GM23338 (cell line): ENCODE measurements at regions not wholly inside any gene's neighbourhood (a gene's known extent, or its start where the extent isn't known, plus 50 kb on each side); places are given as distances from the start of the nearest gene placed in this dataset.

Experiments used
- ATAC-seq: fragments of 200-7000 bp; cut with Tn5 transposase; 3 replicates; pipeline ENCODE4 v1.9.1; 2020
- DNase-seq: peaks from one replicate; pipeline ENCODE4 v3.0.0-alpha.2; 2015; ENCODE audit warnings: low spot score
- H2AFZ ChIP-seq: fragments of 200-600 bp; sonication (generic); 2 replicates; pipeline ENCODE4 v1.8.0; 2016; ENCODE audit warnings: antibody characterized with exemption, mild to moderate bottlenecking, moderate library complexity
- H3F3A ChIP-seq: fragments of 200-600 bp; sonication (generic); replicated peaks from 2 replicates; pipeline ENCODE4 v1.8.0; 2017; ENCODE audit warnings: antibody characterized with exemption, mixed run types, low read depth
- H3K27ac ChIP-seq: fragments of 200-600 bp; sonication (generic); 2 replicates; pipeline ENCODE4 v1.6.1; 2016; ENCODE audit warnings: low read depth
- H3K27me3 ChIP-seq: fragments of 200-600 bp; sonication (generic); 2 replicates; pipeline ENCODE4 v1.8.0; 2016; ENCODE audit warnings: mild to moderate bottlenecking, mixed run types, moderate library complexity; ENCODE audit not compliant: insufficient read depth
- H3K36me3 ChIP-seq: fragments of 200-600 bp; sonication (generic); 2 replicates; pipeline ENCODE4 v1.8.0; 2016; ENCODE audit warnings: mild to moderate bottlenecking; ENCODE audit not compliant: insufficient read depth
- H3K4me1 ChIP-seq: fragments of 200-600 bp; sonication (generic); 2 replicates; pipeline ENCODE4 v1.8.0; 2016; ENCODE audit warnings: mild to moderate bottlenecking, moderate library complexity; ENCODE audit not compliant: insufficient read depth
- H3K4me2 ChIP-seq: fragments of 200-600 bp; sonication (generic); 2 replicates; pipeline ENCODE4 v1.7.1; 2017; ENCODE audit warnings: mixed run types
- H3K4me3 ChIP-seq: fragments of 200-600 bp; sonication (generic); 2 replicates; pipeline ENCODE4 v1.6.1; 2016; ENCODE audit warnings: mixed run types
- H3K79me2 ChIP-seq: fragments of 200-600 bp; sonication (generic); replicated peaks from 2 replicates; pipeline ENCODE4 v1.8.0; 2017; ENCODE audit warnings: mild to moderate bottlenecking; ENCODE audit not compliant: insufficient read depth
- H3K9me2 ChIP-seq: fragments of 200-600 bp; sonication (generic); 2 replicates; pipeline ENCODE4 v1.8.0; 2017; ENCODE audit not compliant: insufficient read depth
- H4K20me1 ChIP-seq: fragments of 200-600 bp; sonication (generic); replicated peaks from 2 replicates; pipeline ENCODE4 v1.8.0; 2017; ENCODE audit warnings: mild to moderate bottlenecking; ENCODE audit not compliant: insufficient read depth
- H3K27ac Mint-ChIP-seq: 2 replicates; pipeline ENCODE4 v1.8.0; 2020; ENCODE audit warnings: inconsistent platforms, mild to moderate bottlenecking, moderate library complexity, mixed read lengths
- H3K27me3 Mint-ChIP-seq: 3 replicates; pipeline ENCODE4 v1.8.0; 2022; ENCODE audit warnings: low read depth, mild to moderate bottlenecking, moderate library complexity, mixed read lengths, inconsistent platforms; ENCODE audit not compliant: insufficient read depth, poor library complexity
- H3K36me3 Mint-ChIP-seq: 3 replicates; pipeline ENCODE4 v1.8.0; 2021; ENCODE audit warnings: low read depth, mild to moderate bottlenecking, inconsistent platforms, moderate library complexity, mixed read lengths
- H3K4me1 Mint-ChIP-seq: 3 replicates; pipeline ENCODE4 v1.8.0; 2020; ENCODE audit warnings: mild to moderate bottlenecking, inconsistent platforms, mixed read lengths
- H3K4me3 Mint-ChIP-seq: 3 replicates; pipeline ENCODE4 v1.8.0; 2021; ENCODE audit warnings: moderate library complexity, mild to moderate bottlenecking, inconsistent platforms, mixed read lengths
- H3K9me3 Mint-ChIP-seq: 3 replicates; pipeline ENCODE4 v1.8.0; 2020; ENCODE audit warnings: moderate library complexity, mild to moderate bottlenecking, inconsistent platforms, mixed read lengths
- CREB1 ChIP-seq: fragments of 250-450 bp; sonication (Bioruptor Pico); IDR thresholded peaks from 2 replicates; pipeline ENCODE4 v1.5.0; 2020; ENCODE audit warnings: low read depth, mild to moderate bottlenecking, moderate library complexity
- ETS1 ChIP-seq: IDR thresholded peaks from 2 replicates; pipeline ENCODE4 v1.6.1; 2016; ENCODE audit warnings: antibody characterized with exemption
- EZH2 ChIP-seq: fragments of 200-600 bp; sonication (generic); IDR thresholded peaks from one replicate; pipeline ENCODE4 v1.8.0; 2017; ENCODE audit warnings: antibody characterized with exemption, mild to moderate bottlenecking, low read depth; ENCODE audit not compliant: unreplicated experiment
- EZH2phosphoT487 ChIP-seq: fragments of 200-600 bp; sonication (generic); IDR thresholded peaks from one replicate; pipeline ENCODE4 v1.8.1; 2018; ENCODE audit warnings: antibody characterized with exemption; ENCODE audit not compliant: unreplicated experiment
- JUNB ChIP-seq: IDR thresholded peaks from one replicate; pipeline ENCODE4 v1.6.1; 2016; ENCODE audit warnings: antibody characterized with exemption; ENCODE audit not compliant: unreplicated experiment
- NANOG ChIP-seq: IDR thresholded peaks from 2 replicates; pipeline ENCODE4 v1.6.1; 2016; ENCODE audit warnings: antibody characterized with exemption, borderline replicate concordance
- POLR2AphosphoS5 ChIP-seq: IDR thresholded peaks from 2 replicates; pipeline ENCODE4 v1.6.1; 2016; ENCODE audit warnings: antibody characterized with exemption, low read depth
- STAT1 ChIP-seq: IDR thresholded peaks from one replicate; pipeline ENCODE4 v1.6.1; 2016; ENCODE audit warnings: antibody characterized with exemption; ENCODE audit not compliant: unreplicated experiment
- ZNF114 ChIP-seq: fragments of 250-450 bp; sonication (Bioruptor Pico); IDR thresholded peaks from 2 replicates; pipeline ENCODE4 v1.5.0; 2020; ENCODE audit warnings: mild to moderate bottlenecking, moderate library complexity
- ZNF331 ChIP-seq: fragments of 250-450 bp; sonication (Bioruptor Pico); IDR thresholded peaks from 2 replicates; pipeline ENCODE4 v1.5.0; 2020; ENCODE audit warnings: low read depth, mild to moderate bottlenecking, moderate library complexity
- TF ChIP-seq, protein P1 (sequence below), 2 experiments: fragments of 200-600 bp in 1 of 2; sonication (generic) in 1 of 2; conservative IDR thresholded peaks; 2 replicates each; pipeline versions ENCODE4 v1.5.1 to v1.6.1; 2016 to 2017; ENCODE audit warnings: antibody characterized with exemption in 2 of 2, low read depth in 2 of 2, mild to moderate bottlenecking in 2 of 2, moderate library complexity in 1 of 2
- TF ChIP-seq, protein P2 (sequence below): IDR thresholded peaks from one replicate; pipeline ENCODE4 v1.6.1; 2018; ENCODE audit warnings: antibody characterized with exemption; ENCODE audit not compliant: unreplicated experiment
- TF ChIP-seq, protein P3 (sequence below): fragments of 250-450 bp; sonication (Bioruptor Pico); IDR thresholded peaks from 2 replicates; pipeline ENCODE4 v1.5.0; 2020; ENCODE audit warnings: mild to moderate bottlenecking, moderate library complexity

- peaks cover 30% of the 10 kb centered on the region for H3K9me3 Mint-ChIP-seq
These were observed 321.1 kb upstream of the STXBP6 start for GRCh38 chr14:25371068-25371467.

More at GRCh38 chr14:25371068-25371467, 321.1 kb upstream of the STXBP6 start:
- Mint-ChIP-seq H3K36me3 (peaks cover 10% of the 10 kb centered on the region; the same call in 2 of the 3 replicates), H3K4me1 (no peaks in the 10 kb centered on the region; the same call in 2 of the 3 replicates), H3K4me3 (no peak overlapping the region), H3K27me3 (peaks cover 2% of the 10 kb centered on the region), H3K27ac (no peak overlapping the region)
- no peaks in the 10 kb centered on the region for H3K36me3 ChIP-seq
- no peak overlapping the region for H3K4me2 ChIP-seq
- H2AFZ ChIP-seq, result no peak overlapping the region
- H3K79me2 ChIP-seq, result no peaks in the 10 kb centered on the region
- no peaks in the 10 kb centered on the region for H3K9me2 ChIP-seq
- no peaks in the 10 kb centered on the region for H3K4me1 ChIP-seq
- H3K27ac ChIP-seq, result no peak overlapping the region
- no peak for DNase-seq
- no peaks in the 10 kb centered on the region for H4K20me1 ChIP-seq
- H3K27me3 ChIP-seq, result no peaks in the 10 kb centered on the region
- no peak for TF ChIP-seq EZH2phosphoT487
- TF ChIP-seq NANOG, result no peak
- no peak for TF ChIP-seq CREB1
- TF ChIP-seq STAT1, result no peak
- TF ChIP-seq ZNF331 (CRISPR knock-in tag), result no peak
- TF ChIP-seq ETS1, result no peak
- no peak for TF ChIP-seq EZH2
- TF ChIP-seq ZNF114 (CRISPR knock-in tag), result no peak
- no peak for TF ChIP-seq POLR2AphosphoS5
- TF ChIP-seq, protein P1, sequence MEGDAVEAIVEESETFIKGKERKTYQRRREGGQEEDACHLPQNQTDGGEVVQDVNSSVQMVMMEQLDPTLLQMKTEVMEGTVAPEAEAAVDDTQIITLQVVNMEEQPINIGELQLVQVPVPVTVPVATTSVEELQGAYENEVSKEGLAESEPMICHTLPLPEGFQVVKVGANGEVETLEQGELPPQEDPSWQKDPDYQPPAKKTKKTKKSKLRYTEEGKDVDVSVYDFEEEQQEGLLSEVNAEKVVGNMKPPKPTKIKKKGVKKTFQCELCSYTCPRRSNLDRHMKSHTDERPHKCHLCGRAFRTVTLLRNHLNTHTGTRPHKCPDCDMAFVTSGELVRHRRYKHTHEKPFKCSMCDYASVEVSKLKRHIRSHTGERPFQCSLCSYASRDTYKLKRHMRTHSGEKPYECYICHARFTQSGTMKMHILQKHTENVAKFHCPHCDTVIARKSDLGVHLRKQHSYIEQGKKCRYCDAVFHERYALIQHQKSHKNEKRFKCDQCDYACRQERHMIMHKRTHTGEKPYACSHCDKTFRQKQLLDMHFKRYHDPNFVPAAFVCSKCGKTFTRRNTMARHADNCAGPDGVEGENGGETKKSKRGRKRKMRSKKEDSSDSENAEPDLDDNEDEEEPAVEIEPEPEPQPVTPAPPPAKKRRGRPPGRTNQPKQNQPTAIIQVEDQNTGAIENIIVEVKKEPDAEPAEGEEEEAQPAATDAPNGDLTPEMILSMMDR (conservative IDR thresholded peaks at IDR 0.05; ENCODE audit: low read depth in 2 of 2), result no peak
- TF ChIP-seq, protein P2, sequence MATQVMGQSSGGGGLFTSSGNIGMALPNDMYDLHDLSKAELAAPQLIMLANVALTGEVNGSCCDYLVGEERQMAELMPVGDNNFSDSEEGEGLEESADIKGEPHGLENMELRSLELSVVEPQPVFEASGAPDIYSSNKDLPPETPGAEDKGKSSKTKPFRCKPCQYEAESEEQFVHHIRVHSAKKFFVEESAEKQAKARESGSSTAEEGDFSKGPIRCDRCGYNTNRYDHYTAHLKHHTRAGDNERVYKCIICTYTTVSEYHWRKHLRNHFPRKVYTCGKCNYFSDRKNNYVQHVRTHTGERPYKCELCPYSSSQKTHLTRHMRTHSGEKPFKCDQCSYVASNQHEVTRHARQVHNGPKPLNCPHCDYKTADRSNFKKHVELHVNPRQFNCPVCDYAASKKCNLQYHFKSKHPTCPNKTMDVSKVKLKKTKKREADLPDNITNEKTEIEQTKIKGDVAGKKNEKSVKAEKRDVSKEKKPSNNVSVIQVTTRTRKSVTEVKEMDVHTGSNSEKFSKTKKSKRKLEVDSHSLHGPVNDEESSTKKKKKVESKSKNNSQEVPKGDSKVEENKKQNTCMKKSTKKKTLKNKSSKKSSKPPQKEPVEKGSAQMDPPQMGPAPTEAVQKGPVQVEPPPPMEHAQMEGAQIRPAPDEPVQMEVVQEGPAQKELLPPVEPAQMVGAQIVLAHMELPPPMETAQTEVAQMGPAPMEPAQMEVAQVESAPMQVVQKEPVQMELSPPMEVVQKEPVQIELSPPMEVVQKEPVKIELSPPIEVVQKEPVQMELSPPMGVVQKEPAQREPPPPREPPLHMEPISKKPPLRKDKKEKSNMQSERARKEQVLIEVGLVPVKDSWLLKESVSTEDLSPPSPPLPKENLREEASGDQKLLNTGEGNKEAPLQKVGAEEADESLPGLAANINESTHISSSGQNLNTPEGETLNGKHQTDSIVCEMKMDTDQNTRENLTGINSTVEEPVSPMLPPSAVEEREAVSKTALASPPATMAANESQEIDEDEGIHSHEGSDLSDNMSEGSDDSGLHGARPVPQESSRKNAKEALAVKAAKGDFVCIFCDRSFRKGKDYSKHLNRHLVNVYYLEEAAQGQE, result no peak
- TF ChIP-seq, protein P3, sequence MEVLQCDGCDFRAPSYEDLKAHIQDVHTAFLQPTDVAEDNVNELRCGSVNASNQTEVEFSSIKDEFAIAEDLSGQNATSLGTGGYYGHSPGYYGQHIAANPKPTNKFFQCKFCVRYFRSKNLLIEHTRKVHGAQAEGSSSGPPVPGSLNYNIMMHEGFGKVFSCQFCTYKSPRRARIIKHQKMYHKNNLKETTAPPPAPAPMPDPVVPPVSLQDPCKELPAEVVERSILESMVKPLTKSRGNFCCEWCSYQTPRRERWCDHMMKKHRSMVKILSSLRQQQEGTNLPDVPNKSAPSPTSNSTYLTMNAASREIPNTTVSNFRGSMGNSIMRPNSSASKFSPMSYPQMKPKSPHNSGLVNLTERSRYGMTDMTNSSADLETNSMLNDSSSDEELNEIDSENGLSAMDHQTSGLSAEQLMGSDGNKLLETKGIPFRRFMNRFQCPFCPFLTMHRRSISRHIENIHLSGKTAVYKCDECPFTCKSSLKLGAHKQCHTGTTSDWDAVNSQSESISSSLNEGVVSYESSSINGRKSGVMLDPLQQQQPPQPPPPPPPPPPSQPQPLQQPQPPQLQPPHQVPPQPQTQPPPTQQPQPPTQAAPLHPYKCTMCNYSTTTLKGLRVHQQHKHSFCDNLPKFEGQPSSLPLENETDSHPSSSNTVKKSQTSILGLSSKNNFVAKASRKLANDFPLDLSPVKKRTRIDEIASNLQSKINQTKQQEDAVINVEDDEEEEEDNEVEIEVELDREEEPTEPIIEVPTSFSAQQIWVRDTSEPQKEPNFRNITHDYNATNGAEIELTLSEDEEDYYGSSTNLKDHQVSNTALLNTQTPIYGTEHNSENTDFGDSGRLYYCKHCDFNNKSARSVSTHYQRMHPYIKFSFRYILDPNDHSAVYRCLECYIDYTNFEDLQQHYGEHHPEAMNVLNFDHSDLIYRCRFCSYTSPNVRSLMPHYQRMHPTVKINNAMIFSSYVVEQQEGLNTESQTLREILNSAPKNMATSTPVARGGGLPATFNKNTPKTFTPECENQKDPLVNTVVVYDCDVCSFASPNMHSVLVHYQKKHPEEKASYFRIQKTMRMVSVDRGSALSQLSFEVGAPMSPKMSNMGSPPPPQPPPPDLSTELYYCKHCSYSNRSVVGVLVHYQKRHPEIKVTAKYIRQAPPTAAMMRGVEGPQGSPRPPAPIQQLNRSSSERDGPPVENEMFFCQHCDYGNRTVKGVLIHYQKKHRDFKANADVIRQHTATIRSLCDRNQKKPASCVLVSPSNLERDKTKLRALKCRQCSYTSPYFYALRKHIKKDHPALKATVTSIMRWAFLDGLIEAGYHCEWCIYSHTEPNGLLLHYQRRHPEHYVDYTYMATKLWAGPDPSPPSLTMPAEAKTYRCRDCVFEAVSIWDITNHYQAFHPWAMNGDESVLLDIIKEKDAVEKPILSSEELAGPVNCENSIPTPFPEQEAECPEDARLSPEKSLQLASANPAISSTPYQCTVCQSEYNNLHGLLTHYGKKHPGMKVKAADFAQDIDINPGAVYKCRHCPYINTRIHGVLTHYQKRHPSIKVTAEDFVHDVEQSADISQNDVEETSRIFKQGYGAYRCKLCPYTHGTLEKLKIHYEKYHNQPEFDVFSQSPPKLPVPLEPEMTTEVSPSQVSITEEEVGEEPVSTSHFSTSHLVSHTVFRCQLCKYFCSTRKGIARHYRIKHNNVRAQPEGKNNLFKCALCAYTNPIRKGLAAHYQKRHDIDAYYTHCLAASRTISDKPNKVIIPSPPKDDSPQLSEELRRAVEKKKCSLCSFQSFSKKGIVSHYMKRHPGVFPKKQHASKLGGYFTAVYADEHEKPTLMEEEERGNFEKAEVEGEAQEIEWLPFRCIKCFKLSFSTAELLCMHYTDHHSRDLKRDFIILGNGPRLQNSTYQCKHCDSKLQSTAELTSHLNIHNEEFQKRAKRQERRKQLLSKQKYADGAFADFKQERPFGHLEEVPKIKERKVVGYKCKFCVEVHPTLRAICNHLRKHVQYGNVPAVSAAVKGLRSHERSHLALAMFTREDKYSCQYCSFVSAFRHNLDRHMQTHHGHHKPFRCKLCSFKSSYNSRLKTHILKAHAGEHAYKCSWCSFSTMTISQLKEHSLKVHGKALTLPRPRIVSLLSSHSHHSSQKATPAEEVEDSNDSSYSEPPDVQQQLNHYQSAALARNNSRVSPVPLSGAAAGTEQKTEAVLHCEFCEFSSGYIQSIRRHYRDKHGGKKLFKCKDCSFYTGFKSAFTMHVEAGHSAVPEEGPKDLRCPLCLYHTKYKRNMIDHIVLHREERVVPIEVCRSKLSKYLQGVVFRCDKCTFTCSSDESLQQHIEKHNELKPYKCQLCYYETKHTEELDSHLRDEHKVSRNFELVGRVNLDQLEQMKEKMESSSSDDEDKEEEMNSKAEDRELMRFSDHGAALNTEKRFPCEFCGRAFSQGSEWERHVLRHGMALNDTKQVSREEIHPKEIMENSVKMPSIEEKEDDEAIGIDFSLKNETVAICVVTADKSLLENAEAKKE (CRISPR knock-in tag), result no peak
- TF ChIP-seq JUNB, result no peak
- H3K4me3 ChIP-seq, result no peak overlapping the region
- ATAC-seq, result no peak
- H3F3A ChIP-seq, result no peaks in the 10 kb centered on the region
